ENCODE measurements at regions not wholly inside any gene's neighbourhood (a gene's known extent, or its start where the extent isn't known, plus 50 kb on each side); places are given as distances from the start of the nearest gene placed in this dataset.
"Not testable (repeated sequence)": the region's sequence is repeated elsewhere in the genome, so short reads cannot be mapped to it uniquely, and the experiment has no call there.

DNA sequence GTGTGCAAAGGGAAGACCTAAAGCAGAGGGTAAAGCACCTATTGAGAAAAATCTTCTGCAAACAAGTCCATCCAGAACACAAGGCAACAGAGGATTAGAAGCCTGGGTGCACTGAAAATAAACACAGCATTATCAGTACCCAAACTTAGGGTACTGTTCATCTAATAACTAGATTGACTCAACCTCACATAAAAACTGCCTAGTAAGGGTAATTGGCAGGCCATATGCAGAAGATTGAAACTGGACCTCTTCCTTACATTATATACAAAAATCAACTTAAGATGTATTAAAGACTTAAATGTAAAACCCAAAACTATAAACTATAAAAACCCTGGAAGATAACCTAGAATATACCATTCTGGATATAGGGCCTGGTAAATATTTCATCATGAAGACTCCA, 91.2 kb upstream of the SIRPG start:
- TF ChIP-seq, protein P1, sequence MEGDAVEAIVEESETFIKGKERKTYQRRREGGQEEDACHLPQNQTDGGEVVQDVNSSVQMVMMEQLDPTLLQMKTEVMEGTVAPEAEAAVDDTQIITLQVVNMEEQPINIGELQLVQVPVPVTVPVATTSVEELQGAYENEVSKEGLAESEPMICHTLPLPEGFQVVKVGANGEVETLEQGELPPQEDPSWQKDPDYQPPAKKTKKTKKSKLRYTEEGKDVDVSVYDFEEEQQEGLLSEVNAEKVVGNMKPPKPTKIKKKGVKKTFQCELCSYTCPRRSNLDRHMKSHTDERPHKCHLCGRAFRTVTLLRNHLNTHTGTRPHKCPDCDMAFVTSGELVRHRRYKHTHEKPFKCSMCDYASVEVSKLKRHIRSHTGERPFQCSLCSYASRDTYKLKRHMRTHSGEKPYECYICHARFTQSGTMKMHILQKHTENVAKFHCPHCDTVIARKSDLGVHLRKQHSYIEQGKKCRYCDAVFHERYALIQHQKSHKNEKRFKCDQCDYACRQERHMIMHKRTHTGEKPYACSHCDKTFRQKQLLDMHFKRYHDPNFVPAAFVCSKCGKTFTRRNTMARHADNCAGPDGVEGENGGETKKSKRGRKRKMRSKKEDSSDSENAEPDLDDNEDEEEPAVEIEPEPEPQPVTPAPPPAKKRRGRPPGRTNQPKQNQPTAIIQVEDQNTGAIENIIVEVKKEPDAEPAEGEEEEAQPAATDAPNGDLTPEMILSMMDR (IDR thresholded peaks at IDR 0.05; ENCODE audit: insufficient read depth, low read depth, low read length, missing control alignments), result no peak
- no peak overlapping the region for H3K4me3 ChIP-seq (ENCODE audit: low read depth, low read length)
- DNase-seq (ENCODE audit: low read depth), result no peak

DNA sequence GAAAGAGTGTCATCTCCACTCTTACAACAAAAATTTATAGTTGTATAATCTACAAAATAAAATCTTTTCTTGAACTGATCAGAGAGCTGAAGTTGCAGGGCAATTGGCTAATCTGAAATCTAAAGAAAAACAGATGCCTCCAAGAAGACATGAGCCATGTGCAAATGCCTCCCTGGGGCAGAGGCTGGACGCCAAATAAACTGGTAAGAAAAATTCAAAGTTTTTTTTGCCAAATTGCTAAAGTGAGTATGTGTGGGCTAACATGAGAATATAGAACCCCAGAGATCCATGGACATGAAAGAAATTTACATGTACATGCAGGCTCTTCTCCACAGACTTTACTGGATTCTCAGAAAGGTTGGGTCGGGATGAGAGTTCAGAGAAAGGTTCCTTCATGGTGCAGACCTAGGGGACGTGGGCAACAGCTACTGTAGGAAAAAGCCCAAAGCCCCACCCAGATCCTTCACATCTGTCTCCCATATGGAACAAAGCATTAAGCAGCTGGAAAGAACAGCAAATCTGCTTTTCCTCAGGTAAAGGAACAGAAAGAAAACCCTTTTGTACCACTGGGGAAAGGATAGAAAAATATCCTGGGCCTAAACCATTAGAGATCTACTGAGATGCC, 90.5 kb upstream of the SIRPG start:
- TF ChIP-seq, protein P1 (IDR thresholded peaks at IDR 0.05; ENCODE audit: insufficient read depth, low read depth, low read length, missing control alignments), result no peak
- DNase-seq (ENCODE audit: low read depth), result no peak
- H3K4me3 ChIP-seq (ENCODE audit: low read depth, low read length), result no peak overlapping the region

DNA sequence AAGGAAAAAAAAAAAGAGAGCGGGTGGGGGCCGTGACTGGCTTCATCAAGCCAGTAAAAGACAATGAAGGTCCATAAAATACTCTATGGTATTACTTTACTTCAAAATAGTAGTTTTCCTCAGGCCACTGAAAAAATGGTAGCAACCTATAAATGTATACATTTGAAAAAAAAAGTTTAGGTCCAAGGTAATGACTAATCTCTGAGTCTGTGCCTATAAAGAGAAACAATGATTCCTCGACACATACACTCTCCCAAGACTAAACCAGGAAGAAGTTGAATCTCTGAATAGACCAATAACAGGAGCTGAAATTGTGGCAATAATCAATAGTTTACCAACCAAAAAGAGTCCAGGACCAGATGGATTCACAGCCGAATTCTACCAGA, 84.5 kb upstream of the SIRPG start:
- DNase-seq (ENCODE audit: low read depth); H3K4me3 ChIP-seq (ENCODE audit: low read depth, low read length): not testable (repeated sequence)

DNA sequence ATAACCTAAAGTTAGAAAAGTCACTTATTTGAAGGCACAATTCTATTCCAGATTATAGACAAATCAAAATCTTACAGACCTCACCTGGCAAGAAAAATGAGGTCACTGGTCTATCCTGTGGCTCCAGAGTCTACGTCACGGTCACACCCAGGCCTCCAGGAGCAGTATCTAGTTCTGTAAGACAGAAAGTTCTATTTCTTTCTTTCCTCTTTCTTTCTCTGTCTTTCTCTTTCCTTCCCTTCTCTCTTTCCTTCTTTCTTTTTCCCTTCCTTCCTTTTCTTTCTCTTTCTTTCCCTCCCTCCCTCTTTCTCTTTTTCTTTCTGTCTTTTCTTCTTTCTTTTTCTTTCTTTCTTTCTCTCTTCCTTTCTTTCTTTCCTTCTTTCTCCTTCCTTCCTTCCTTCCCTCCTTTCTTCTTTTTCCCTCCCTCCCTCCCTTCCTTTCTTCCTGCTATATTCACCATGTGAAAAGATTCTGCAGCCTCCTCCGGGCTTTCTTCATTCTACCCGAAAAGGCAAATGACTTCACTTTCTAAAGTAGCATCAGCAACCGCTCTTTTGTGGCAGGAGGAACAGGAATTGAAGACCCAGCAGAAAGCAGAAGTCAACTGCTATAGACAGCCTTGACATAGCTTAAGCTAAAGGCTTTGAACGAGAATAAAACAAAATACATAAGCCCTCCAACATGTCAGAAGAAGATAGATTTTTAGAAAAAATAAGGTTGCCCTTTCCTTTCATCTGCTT, 83.9 kb upstream of the SIRPG start:
- TF ChIP-seq, protein P1 (IDR thresholded peaks at IDR 0.05; ENCODE audit: insufficient read depth, low read depth, low read length, missing control alignments), result no peak
- no peak for DNase-seq (ENCODE audit: low read depth)
- H3K4me3 ChIP-seq (ENCODE audit: low read depth, low read length), result no peak overlapping the region

- TF ChIP-seq, protein P1 (IDR thresholded peaks at IDR 0.05; ENCODE audit: insufficient read depth, low read depth, low read length, missing control alignments), result no peak
- DNase-seq (ENCODE audit: low read depth), result no peak
- no peak overlapping the region for H3K4me3 ChIP-seq (ENCODE audit: low read depth, low read length)
These were observed 79.6 kb upstream of the SIRPG start for GRCh38 chr20:1737134-1737533.

DNA sequence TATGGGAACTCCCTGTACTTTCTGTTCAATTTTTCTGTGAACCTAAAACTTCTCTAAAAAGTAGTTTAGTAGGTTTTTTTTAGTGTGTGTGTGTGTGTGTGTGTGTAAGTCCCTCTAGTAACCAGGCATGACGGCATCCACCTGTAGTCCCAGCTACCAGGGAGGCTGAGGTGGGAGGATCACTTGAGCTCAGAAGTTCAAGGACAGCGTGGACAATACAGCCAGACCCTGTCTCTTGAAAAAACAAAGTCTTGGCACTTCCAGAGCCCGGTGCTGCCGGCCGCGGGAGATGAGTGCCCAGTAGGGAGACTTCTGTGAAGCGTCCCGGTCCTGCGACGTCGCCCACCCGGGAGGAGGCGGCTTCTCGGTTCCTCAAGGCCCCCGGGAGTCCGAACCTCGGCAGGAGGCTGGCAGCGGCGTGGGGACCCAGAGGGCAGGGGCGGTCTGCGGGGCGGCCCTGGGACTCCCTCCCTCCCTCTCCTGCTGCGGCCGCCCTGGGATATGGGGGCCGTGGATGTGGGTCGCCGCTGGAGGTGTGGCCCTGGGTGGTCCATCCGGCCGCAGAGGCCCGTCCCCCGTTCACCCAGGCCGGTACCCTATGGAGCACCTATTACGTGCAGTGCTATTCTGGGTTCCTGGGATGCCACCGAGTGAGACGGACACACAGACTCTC, 78.0 kb upstream of the SIRPG start:
- no peak overlapping the region for H3K4me3 ChIP-seq (ENCODE audit: low read depth, low read length)
- TF ChIP-seq, protein P1 (IDR thresholded peaks at IDR 0.05; ENCODE audit: insufficient read depth, low read depth, low read length, missing control alignments), result no peak
- no peak for DNase-seq (ENCODE audit: low read depth)

GRCh38 chr20:1734269-1734858, 76.8 kb upstream of the SIRPG start:
- DNase-seq (ENCODE audit: low read depth), result peak; percentile 51
- H3K4me3 ChIP-seq (ENCODE audit: low read depth, low read length), result no peak overlapping the region
- TF ChIP-seq, protein P1 (IDR thresholded peaks at IDR 0.05; ENCODE audit: insufficient read depth, low read depth, low read length, missing control alignments), result peak; percentile 25

DNA sequence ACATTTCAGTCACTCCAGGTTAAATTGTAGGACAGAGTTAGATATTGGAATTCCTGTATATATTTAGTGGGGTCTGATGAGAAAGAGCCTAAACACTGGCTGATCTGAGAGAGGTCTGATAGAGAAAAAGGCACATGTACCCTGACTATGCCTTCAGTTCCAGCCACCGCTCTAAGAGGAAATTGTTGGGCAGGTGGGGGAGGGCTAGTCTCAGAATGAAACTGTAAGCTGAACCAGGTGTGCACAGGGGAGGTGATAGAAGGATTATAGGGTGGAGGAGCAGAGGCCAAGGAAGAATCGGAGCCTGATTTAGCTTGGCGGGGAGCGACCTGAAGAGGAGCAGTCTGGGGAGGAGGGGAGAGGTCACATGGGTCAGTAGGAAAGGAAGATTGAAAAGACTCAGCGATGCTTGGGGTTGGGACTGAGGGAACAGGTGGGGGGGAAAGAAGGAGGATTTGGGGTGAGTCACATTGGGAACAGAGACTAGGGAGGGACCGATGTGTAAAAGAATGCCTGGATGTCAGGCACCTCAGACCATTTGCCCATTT, 74.3 kb upstream of the SIRPG start:
- not testable (repeated sequence) for H3K4me3 ChIP-seq (ENCODE audit: low read depth, low read length)
- peak; percentile 17 for DNase-seq (ENCODE audit: low read depth)

- DNase-seq (ENCODE audit: low read depth); H3K4me3 ChIP-seq (ENCODE audit: low read depth, low read length): not testable (repeated sequence)
These were observed 73.6 kb upstream of the SIRPG start for GRCh38 chr20:1730981-1731711.

DNA sequence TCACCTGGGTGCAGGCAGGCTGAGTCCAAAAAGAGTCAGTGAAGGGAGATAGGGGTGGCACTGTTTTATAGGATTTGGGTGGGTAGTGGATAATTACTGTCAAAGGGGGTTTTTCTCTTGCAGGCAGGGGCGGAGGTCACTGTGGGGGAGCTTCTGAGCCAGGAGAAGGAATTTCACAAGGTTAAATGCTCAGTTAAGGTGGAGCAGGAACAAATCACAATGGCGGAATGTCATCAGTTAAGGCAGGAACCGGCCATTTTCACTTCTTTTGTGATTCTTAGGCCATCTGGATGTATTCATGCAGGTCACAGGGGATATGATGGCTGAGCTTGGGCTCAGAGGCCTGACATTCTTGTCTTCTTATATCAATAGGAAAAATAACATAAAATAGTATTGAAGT, 69.7 kb upstream of the SIRPG start:
- DNase-seq (ENCODE audit: low read depth); H3K4me3 ChIP-seq (ENCODE audit: low read depth, low read length): not testable (repeated sequence)
